Right atrium auricular region (tissue), 2 donors: ENCODE measurements at regions not wholly inside any gene's neighbourhood (a gene's known extent, or its start where the extent isn't known, plus 50 kb on each side); places are given as distances from the start of the nearest gene placed in this dataset.

Source experiments
- DNase-seq: peaks from one replicate; pipeline ENCODE4 v3.0.0-alpha.2; 2019; ENCODE audit warnings: low spot score
- H3K27ac ChIP-seq, 2 donors: fragments of 200-600 bp; sonication (generic); 1 replicate in 1 of 2; 2 replicates in 1 of 2; pipeline ENCODE4 v1.5.1; 2016 to 2019
- H3K27me3 ChIP-seq, 2 donors: fragments of 200-600 bp; sonication (generic); one replicate each; pipeline versions ENCODE4 v1.5.1 to v1.6.0; 2017 to 2019
- H3K36me3 ChIP-seq: fragments of 200-600 bp; sonication (generic); one replicate; pipeline ENCODE4 v1.5.1; 2016
- H3K4me1 ChIP-seq, 2 donors: fragments of 200-600 bp; sonication (generic); one replicate each; pipeline versions ENCODE4 v1.5.1 to v1.6.0; 2017 to 2019
- H3K4me3 ChIP-seq, 2 donors: fragments of 200-600 bp; sonication (generic); 1 replicate in 1 of 2; 2 replicates in 1 of 2; pipeline ENCODE4 v1.5.1; 2017 to 2019; ENCODE audit warnings: mild to moderate bottlenecking in 1 of 2, moderate library complexity in 1 of 2
- H3K9me3 ChIP-seq, 2 donors: fragments of 200-600 bp; sonication (generic); one replicate each; pipeline ENCODE4 v1.5.1; 2019
- TF ChIP-seq, protein P1 (sequence below), 2 donors: fragments of 200-600 bp; sonication (generic); IDR thresholded peaks; one replicate each; pipeline ENCODE4 v1.5.1; 2019; ENCODE audit warnings: antibody characterized with exemption in 2 of 2

- no peak for DNase-seq
- TF ChIP-seq, protein P1, sequence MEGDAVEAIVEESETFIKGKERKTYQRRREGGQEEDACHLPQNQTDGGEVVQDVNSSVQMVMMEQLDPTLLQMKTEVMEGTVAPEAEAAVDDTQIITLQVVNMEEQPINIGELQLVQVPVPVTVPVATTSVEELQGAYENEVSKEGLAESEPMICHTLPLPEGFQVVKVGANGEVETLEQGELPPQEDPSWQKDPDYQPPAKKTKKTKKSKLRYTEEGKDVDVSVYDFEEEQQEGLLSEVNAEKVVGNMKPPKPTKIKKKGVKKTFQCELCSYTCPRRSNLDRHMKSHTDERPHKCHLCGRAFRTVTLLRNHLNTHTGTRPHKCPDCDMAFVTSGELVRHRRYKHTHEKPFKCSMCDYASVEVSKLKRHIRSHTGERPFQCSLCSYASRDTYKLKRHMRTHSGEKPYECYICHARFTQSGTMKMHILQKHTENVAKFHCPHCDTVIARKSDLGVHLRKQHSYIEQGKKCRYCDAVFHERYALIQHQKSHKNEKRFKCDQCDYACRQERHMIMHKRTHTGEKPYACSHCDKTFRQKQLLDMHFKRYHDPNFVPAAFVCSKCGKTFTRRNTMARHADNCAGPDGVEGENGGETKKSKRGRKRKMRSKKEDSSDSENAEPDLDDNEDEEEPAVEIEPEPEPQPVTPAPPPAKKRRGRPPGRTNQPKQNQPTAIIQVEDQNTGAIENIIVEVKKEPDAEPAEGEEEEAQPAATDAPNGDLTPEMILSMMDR (IDR thresholded peaks at IDR 0.05) = no peak
- Histone ChIP-seq H3K27me3 (no peaks in the 10 kb centered on the region), H3K9me3 (no peaks in the 10 kb centered on the region), H3K4me3 (no peak overlapping the region), H3K27ac (no peak overlapping the region), H3K4me1 (no peaks in the 10 kb centered on the region), H3K36me3 (no peaks in the 10 kb centered on the region)
Observed at GRCh38 chr13:84377106-84377505, 494.8 kb upstream of the SLITRK1 start.

DNA sequence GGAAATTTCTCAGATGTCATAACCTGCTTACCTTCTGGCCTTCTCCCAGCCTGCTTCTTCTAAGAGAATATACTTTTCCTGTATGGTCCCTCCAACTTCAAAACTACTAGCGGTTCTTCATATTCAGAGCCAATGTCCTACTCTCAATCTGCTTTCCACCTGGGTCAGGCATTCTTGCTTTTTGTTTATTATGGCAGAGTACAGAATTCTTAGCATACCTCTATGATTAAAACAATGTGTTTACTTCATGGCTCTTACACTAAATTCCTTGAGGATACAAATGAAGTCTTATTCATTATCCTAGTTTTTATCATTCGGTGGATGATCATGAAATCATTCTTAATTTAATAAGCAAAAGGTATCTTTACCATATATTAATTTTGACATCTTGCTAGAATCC lies 484.2 kb upstream of the SLITRK1 start:
- no peak overlapping the region for H3K27ac ChIP-seq
- H3K9me3 ChIP-seq = no peaks in the 10 kb centered on the region
- H3K27me3 ChIP-seq = no peaks in the 10 kb centered on the region
- no peak for DNase-seq
- TF ChIP-seq, protein P1 (IDR thresholded peaks at IDR 0.05) = no peak
- H3K4me3 ChIP-seq = no peak overlapping the region
- H3K4me1 ChIP-seq = no peaks in the 10 kb centered on the region
- H3K36me3 ChIP-seq = no peaks in the 10 kb centered on the region

- H3K27ac ChIP-seq = no peak overlapping the region
- no peaks in the 10 kb centered on the region for H3K4me1 ChIP-seq
- H3K36me3 ChIP-seq = no peaks in the 10 kb centered on the region
- TF ChIP-seq, protein P1 (IDR thresholded peaks at IDR 0.05) = no peak
- H3K9me3 ChIP-seq = no peaks in the 10 kb centered on the region
- no peaks in the 10 kb centered on the region for H3K27me3 ChIP-seq
- no peak overlapping the region for H3K4me3 ChIP-seq
- no peak for DNase-seq
Observed at GRCh38 chr13:84362777-84363176, 480.5 kb upstream of the SLITRK1 start.

GRCh38 chr13:84360822-84361221 lies 478.5 kb upstream of the SLITRK1 start:
- Histone ChIP-seq H3K27me3 (no peaks in the 10 kb centered on the region), H3K9me3 (no peaks in the 10 kb centered on the region), H3K4me3 (no peak overlapping the region), H3K4me1 (no peaks in the 10 kb centered on the region), H3K27ac (no peak overlapping the region), H3K36me3 (no peaks in the 10 kb centered on the region)
- TF ChIP-seq, protein P1 (IDR thresholded peaks at IDR 0.05) = no peak
- DNase-seq = no peak

DNA sequence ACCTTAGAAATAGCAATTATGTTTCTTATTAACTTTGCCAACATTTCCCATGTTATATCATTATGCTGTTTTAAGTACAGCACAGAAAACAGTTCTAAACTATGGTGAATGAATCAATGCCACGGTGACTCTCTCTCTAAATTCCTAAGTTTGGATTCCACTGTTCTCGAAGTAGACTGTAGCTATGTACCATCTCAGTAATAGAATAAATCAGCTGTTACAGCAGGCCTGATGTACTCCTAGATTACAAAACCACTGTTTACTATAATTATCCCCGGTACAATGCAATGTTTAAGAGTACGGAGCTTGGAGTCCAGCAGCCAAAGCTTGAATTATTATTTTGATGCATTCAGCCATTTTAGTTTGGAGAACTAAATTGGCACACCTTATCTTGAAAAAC lies 476.3 kb upstream of the SLITRK1 start:
- H3K36me3 ChIP-seq = no peaks in the 10 kb centered on the region
- DNase-seq = no peak
- H3K4me3 ChIP-seq = no peak overlapping the region
- TF ChIP-seq, protein P1 (IDR thresholded peaks at IDR 0.05) = no peak
- H3K27ac ChIP-seq = no peak overlapping the region
- no peaks in the 10 kb centered on the region for H3K4me1 ChIP-seq
- no peaks in the 10 kb centered on the region for H3K9me3 ChIP-seq
- H3K27me3 ChIP-seq = no peaks in the 10 kb centered on the region

DNA sequence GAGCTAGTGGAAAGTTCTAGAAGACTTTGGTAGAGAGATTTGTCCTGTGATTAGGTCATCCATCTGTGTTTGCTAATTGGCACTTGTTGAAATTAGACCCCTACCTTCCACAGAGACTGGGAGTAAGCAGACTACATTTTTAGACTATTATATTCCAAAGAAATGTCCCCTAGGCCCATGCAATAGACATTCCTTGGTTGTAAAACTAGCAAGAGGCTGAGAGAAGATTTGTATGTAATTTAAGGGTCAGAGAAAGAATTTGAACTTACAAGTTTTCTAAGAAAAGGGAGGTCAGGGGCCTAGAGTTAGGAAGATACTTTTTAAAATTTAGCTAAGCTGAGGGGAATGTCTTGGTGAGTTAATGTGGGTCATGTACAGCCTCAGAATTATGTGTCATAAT lies 470.7 kb upstream of the SLITRK1 start:
- no peak overlapping the region for H3K4me3 ChIP-seq
- H3K27ac ChIP-seq = no peak overlapping the region
- H3K9me3 ChIP-seq = no peaks in the 10 kb centered on the region
- no peaks in the 10 kb centered on the region for H3K4me1 ChIP-seq
- H3K27me3 ChIP-seq = no peaks in the 10 kb centered on the region
- TF ChIP-seq, protein P1 (IDR thresholded peaks at IDR 0.05) = no peak
- DNase-seq = no peak
- H3K36me3 ChIP-seq = no peaks in the 10 kb centered on the region
